ENCODE measurements at regions not wholly inside any gene's neighbourhood (a gene's known extent, or its start where the extent isn't known, plus 50 kb on each side); places are given as distances from the start of the nearest gene placed in this dataset.
"Not testable (repeated sequence)": the region's sequence is repeated elsewhere in the genome, so short reads cannot be mapped to it uniquely, and the experiment has no call there.

GRCh38 chr10:62669341-62669740 is 135.2 kb upstream of the ADO start:
- DNase-seq = no peak

- no peak for DNase-seq
Observed at GRCh38 chr10:62671104-62671503, 133.4 kb upstream of the ADO start.

- no peak for DNase-seq
Observed at GRCh38 chr10:62681211-62681940, 123.1 kb upstream of the ADO start.

GRCh38 chr10:62684911-62685310 is 119.6 kb upstream of the ADO start:
- DNase-seq = no peak

- DNase-seq = no peak
Observed at GRCh38 chr10:62687230-62687748, 117.2 kb upstream of the ADO start.

- DNase-seq = no peak
Observed at GRCh38 chr10:62688971-62689700, 115.4 kb upstream of the ADO start.

- DNase-seq = no peak
Observed at GRCh38 chr10:62689712-62690111, 114.8 kb upstream of the ADO start.

- no peak for DNase-seq
Observed at GRCh38 chr10:62690703-62691102, 113.8 kb upstream of the ADO start.

- DNase-seq = no peak
Observed at GRCh38 chr10:62691336-62691735, 113.2 kb upstream of the ADO start.

- no peak for DNase-seq
Observed at GRCh38 chr10:62692085-62692484, 112.4 kb upstream of the ADO start.

GRCh38 chr10:62693306-62693705 is 111.2 kb upstream of the ADO start:
- no peak for DNase-seq

GRCh38 chr10:62694537-62695126 is 109.9 kb upstream of the ADO start:
- no peak for DNase-seq

- DNase-seq = no peak
Observed at GRCh38 chr10:62696798-62697197, 107.7 kb upstream of the ADO start.

GRCh38 chr10:62699148-62699547 is 105.4 kb upstream of the ADO start:
- no peak for DNase-seq

GRCh38 chr10:62704121-62704520 is 100.4 kb upstream of the ADO start:
- not testable (repeated sequence) for DNase-seq

GRCh38 chr10:62705789-62706188 is 98.7 kb upstream of the ADO start:
- no peak for DNase-seq

GRCh38 chr10:62707810-62708209 is 96.7 kb upstream of the ADO start:
- DNase-seq = no peak

- DNase-seq = no peak
Observed at GRCh38 chr10:62708569-62708968, 96.0 kb upstream of the ADO start.

- DNase-seq = no peak
Observed at GRCh38 chr10:62709200-62709599, 95.3 kb upstream of the ADO start.

GRCh38 chr10:62710182-62710581 is 94.3 kb upstream of the ADO start:
- no peak for DNase-seq

GRCh38 chr10:62715383-62715782 is 89.1 kb upstream of the ADO start:
- DNase-seq = no peak

- DNase-seq = no peak
Observed at GRCh38 chr10:62718585-62718984, 85.9 kb upstream of the ADO start.

GRCh38 chr10:62719061-62719460 is 85.5 kb upstream of the ADO start:
- DNase-seq = no peak

- no peak for DNase-seq
Observed at GRCh38 chr10:62721687-62722086, 82.8 kb upstream of the ADO start.

Measured in DMS 273 treated with DMSO at 0.1 percent for 48 hours (cell line).